Superior temporal gyrus (tissue), 1 donor: ENCODE measurements at regions not wholly inside any gene's neighbourhood (a gene's known extent, or its start where the extent isn't known, plus 50 kb on each side); places are given as distances from the start of the nearest gene placed in this dataset.

Source experiments
- DNase-seq: peaks from one replicate; pipeline ENCODE4 v3.0.0-alpha.2; 2016; ENCODE audit errors: extremely low spot score

DNA sequence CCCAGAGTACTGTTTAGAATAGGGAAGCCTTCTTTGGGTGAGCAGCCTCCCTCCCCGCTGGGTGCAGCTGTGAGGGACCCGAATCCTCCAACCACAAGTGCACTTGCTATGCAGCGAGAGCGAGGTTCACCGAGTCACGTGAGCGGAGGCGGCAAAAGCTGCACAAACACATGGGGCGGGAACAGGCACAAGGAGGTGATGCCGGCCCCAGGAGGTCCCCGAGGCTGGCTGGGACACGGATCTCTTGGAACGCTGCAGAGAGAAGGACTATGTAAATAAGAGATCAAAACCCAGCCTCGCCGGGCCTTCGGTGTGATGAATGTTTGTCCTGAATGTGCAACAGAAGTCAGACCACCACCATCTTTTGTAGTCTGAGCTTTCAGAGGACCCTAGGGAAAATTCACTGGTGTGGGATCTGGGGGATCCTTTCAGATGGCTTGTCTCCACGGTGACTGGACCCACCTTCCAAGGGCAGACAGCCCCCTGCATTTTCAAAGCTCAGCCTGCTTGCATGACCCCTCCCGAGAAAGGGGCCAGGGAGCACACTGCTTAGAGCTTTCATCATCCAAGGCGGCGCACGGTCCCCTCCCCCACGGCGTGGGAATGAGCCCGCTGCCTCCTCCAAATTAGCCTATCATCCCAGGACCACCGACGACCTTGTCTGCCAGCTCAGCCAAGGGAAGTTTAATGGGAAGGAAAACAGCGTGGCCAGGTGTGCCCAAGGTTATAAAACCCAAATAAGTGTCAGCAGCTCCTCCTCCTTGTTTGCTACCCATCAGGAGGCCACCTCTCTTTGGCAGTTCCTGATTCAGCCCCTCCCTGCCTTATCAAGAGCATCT lies 327.7 kb downstream of the CXCL12 start:
- no peak for DNase-seq

DNA sequence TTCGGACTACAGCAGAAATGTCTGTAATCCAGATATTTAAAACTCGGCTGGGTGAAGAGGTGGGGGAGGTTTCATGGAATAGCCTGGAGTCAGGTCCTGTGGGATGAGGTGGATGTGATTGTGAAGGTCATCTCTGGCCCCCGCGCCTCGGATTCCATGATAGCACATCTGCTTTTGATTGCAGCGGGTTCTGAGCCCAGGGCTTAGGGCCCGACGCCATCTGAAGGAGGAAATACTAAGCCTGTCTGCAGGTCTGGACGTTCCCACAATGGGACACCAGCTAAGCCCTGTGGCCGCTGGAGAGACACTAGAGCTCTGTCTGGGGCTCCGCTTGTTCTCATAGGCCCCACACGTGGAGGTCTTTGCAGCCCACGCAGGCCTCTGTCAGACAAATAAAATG lies 328.7 kb downstream of the CXCL12 start:
- no peak for DNase-seq

GRCh38 chr10:44054046-44054445 lies 330.9 kb downstream of the CXCL12 start:
- DNase-seq = no peak

GRCh38 chr10:44053391-44053790 lies 331.5 kb downstream of the CXCL12 start:
- DNase-seq = no peak

DNA sequence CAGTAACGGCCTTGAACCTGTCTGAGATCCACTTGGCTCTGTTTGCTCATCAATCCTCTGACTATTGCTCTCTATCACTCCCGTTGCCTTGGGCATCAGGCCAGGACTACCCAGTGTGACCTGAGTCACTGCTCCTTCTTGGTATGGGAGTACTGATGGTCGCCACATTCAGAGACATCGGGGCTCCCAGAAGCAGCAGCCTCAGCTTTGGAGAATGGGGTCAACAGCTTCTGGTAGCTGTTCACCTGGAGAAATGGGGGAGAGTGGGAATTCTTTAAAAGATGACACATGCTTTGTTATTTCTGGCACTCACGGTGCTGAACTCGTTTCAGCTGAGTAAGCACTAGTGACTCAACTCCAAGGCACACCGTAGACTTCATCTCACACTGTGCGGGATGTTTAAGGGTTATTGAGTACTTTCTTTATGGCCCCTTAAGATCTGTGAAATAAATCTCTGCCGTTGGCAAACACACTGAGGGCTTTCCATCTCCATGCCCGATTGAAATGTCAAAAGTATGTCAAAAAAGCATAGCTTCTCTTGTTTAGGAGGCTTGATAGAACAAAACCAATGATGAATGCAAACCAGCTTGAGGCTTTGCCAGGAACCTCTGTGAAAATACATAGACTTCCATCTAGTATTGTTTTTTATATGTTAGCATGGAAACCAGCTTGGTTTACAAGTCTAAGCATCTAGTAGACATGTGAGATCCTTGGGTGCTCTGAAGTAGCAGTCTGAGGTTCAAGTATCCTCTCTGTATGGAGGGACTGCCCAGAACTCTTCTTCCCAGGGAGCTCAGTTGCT lies 333.1 kb downstream of the CXCL12 start:
- DNase-seq = no peak

DNA sequence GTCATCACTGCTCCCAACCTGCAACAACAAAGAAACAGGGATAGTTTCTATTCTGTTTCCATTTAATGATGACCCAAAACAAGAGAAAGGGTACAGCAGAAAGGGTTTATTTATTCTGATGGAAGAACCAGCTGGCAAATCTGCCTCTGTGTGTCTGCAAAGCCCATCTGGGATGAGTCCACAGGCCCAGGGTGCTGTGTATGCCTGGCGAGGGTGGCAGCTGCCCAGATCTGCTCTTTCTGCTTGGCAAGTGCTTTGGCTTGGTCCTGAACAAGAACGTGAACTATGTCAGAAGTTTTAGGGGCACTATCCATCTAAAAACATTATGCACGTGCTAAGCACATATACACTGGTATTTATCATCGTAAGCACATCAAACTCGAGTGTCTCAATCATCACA lies 333.8 kb downstream of the CXCL12 start:
- DNase-seq = no peak

GRCh38 chr10:44049301-44050015 lies 335.4 kb downstream of the CXCL12 start:
- DNase-seq = no peak

- DNase-seq = no peak
Measured at GRCh38 chr10:44047361-44047760, 337.5 kb downstream of the CXCL12 start.

DNA sequence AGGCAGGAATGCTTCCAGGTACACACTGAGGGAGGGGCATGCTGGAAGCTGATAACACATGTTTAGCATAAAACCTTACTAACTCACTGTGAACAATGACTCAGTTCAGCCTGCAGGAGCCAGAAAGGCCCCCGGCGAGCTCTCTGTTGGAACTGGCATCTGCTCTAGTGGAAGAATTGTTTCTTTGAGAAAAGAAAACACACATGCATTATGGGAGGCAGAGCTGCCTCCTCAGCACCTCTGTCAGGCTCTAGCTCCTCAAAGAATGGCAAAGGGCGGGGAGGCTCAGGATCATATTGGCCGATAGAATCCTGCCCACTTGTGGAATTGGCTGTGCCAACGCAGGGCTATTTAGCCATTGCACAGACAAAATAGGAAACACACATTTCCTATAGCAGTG lies 338.3 kb downstream of the CXCL12 start:
- peak; percentile 44 for DNase-seq

GRCh38 chr10:44045020-44045419 lies 339.9 kb downstream of the CXCL12 start:
- no peak for DNase-seq

DNA sequence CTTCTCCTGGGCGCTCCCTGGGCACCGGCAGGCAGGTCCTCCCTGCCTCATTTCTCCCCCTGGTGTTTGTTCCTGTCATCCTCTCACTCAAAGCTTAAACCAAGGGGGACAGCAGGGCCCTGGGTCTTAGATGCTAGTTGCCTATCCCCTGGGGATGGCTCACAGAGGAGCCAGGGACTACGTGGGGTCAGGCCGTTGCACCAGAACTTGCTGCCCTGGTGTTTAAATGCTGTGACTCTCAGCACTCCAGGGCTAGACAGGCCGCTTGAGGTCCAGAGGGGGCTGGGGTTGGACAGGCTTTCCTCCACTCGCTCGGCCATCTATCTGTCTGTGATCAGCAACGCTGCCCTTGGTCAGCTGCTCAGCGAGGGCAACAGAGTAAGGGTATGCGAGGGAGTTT lies 340.3 kb downstream of the CXCL12 start:
- no peak for DNase-seq

DNA sequence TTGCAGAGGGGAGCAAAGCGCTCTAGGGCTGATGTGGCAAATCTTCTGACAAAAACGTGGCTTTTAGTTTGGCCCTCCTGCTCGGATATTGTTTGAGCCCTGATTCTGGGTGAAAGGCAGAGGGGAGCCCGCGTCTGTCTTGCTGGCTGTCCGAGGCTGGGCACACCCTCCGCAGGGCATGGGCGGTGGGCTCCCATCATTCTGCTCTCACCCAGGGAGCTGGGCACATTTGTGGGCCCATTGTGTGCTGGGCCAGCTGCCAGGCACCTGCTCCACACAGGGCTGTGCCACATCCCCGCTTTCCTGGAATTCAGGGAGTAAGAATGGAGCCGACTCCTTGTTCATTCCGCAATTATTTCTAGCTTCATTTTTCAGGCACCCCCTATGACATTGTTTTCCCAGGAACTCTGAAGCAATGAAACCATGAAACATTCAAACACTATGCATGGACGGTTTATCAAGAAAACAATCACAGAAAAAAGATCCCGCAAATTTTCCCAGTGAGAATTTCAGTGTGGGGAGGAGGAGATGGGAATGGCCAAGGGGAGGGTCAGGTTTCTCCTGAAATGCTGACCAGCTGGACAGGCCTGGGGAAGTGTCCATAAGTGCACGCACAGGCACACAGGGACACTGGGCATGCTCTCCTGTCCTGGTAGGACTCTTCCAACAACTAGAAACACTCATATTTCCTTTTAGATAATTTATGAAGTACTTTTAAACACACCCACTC lies 341.1 kb downstream of the CXCL12 start:
- DNase-seq = no peak

- DNase-seq = no peak
Measured at GRCh38 chr10:44042926-44043602, 341.8 kb downstream of the CXCL12 start.

DNA sequence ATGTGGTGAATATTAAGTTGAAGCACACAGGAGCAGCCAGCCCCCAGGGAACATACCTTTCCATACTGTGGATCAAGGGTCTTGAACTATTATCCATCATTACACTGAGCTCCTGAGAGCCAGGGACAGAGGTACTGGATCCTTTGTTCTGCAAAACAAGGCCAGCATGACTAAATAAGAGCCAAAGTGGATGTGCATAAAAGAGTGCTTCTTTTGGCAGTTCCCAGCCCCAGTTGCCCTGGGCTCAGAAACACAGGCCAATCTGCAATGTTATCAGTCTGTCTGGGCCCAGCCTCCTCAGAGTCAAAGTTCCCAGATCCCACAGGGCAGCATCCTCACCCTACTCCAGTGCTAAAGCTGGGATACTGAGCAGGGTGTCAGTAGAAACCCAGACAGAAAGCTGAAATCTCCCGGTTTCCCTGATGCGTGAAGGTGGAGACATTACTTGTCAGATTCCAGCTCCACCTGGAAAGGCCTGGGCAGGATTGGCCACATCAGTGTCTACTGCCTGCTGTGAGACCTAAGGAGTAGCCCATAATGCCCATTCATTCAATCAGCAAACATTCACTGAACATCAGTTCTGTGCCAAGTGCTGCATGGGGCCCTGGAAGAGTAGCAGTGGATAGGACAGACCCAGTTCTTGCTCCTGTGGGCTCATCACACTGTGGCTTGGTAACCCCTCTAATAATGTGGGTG lies 342.7 kb downstream of the CXCL12 start:
- DNase-seq = no peak

GRCh38 chr10:44039599-44039998 lies 345.3 kb downstream of the CXCL12 start:
- DNase-seq = no peak

DNA sequence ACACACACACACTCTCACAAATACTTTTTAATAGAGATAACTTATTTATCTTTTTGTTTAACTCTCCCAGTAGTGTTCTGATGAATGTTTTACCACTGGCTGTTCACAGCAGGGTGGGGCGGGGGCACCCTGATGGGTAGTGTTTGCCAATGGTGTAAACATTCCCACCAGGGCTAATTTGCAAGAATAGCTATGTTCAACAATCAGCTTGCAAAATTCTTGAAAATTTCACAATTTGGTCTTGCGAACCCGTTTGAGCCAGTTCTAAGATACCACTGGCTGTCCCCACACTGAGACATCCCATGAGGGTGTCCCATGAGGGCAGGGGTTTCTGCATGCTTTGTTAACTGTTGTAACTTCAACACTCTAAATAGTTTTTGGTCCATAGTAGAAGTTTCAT lies 348.5 kb downstream of the CXCL12 start:
- DNase-seq = no peak

- DNase-seq = no peak
Measured at GRCh38 chr10:44035474-44036197, 349.3 kb downstream of the CXCL12 start.

GRCh38 chr10:44034946-44035345 lies 350.0 kb downstream of the CXCL12 start:
- DNase-seq = no peak

DNA sequence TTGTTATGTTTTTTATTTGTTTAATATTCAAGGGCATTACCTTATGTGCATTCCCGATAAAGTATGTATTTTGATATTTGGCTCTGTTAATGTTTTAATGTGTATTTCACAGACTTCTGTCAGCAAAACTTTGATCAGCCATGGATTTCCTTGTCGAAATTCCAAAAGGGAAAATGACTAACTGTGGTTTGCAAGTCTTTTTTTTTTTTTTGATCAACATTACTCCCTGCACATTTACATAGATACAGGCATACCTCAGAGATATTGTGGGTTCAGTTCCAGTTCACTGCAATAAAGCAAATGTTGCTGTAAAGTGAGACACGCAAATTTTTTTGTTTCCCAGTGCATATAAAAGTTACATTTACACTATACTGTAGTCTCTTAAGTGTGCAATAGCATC lies 351.9 kb downstream of the CXCL12 start:
- DNase-seq = no peak

DNA sequence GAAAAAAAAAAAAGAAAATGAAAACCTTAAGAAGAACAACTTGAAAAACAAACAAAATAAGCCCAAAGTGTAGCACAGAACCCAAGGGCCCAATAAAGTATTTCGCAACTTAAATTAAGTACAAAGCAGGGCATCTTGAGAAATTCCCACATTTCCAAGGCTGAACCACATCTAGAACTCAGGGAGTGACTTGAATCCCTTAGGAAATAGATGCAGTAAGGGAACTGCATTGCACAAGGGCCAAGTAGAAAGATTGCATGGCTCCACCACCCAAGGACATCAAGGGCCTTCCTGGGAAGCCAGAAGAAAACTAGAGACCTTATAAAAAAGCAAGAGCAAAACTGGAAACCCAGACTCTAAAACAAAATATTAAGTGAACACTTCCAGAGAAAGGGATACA lies 352.7 kb downstream of the CXCL12 start:
- DNase-seq = no peak
